DMS153 (cell line): ENCODE measurements at regions not wholly inside any gene's neighbourhood (a gene's known extent, or its start where the extent isn't known, plus 50 kb on each side); places are given as distances from the start of the nearest gene placed in this dataset.
A peak's percentile ranks its signal among the peaks of the same experiment; 100 is the strongest.
"Not testable (repeated sequence)": the region's sequence is repeated elsewhere in the genome, so short reads cannot be mapped to it uniquely, and the experiment has no call there.

Experiments used
- DNase-seq: peaks from one replicate; lab custom pipeline; 2025; lab: John Stamatoyannopoulos, UW

- DNase-seq = no peak
These were observed 87.9 kb upstream of the CNKSR3 start for GRCh38 chr6:154598399-154598798.

- no peak for DNase-seq
These were observed 91.8 kb upstream of the CNKSR3 start for GRCh38 chr6:154602296-154602695.

GRCh38 chr6:154602708-154603107 is 92.2 kb upstream of the CNKSR3 start:
- no peak for DNase-seq

GRCh38 chr6:154604119-154604518 is 93.6 kb upstream of the CNKSR3 start:
- no peak for DNase-seq

GRCh38 chr6:154605178-154605881 is 94.8 kb upstream of the CNKSR3 start:
- DNase-seq = no peak

- DNase-seq = no peak
These were observed 95.4 kb upstream of the CNKSR3 start for GRCh38 chr6:154605882-154606370.

GRCh38 chr6:154606457-154606856 is 96.0 kb upstream of the CNKSR3 start:
- DNase-seq = no peak

GRCh38 chr6:154606860-154607259 is 96.4 kb upstream of the CNKSR3 start:
- no peak for DNase-seq

GRCh38 chr6:154611241-154611640 is 100.8 kb upstream of the CNKSR3 start:
- DNase-seq = no peak

- DNase-seq = no peak
These were observed 101.4 kb upstream of the CNKSR3 start for GRCh38 chr6:154611847-154612246.

GRCh38 chr6:154613137-154613676 is 102.7 kb upstream of the CNKSR3 start:
- DNase-seq = peak; percentile 26

GRCh38 chr6:154614101-154614500 is 103.6 kb upstream of the CNKSR3 start:
- no peak for DNase-seq

GRCh38 chr6:154614641-154615040 is 104.2 kb upstream of the CNKSR3 start:
- no peak for DNase-seq

- DNase-seq = peak; percentile 61
These were observed 105.1 kb upstream of the CNKSR3 start for GRCh38 chr6:154615483-154616025.

- DNase-seq = no peak
These were observed 106.7 kb upstream of the CNKSR3 start for GRCh38 chr6:154617175-154617574.

GRCh38 chr6:154619146-154619545 is 108.7 kb upstream of the CNKSR3 start:
- peak; percentile 11 for DNase-seq

- DNase-seq = no peak
These were observed 111.2 kb upstream of the CNKSR3 start for GRCh38 chr6:154621686-154622085.

- DNase-seq = no peak
These were observed 110.4 kb upstream of the SCAF8 start for GRCh38 chr6:154622618-154623336.

GRCh38 chr6:154623391-154623790 is 109.8 kb upstream of the SCAF8 start:
- no peak for DNase-seq

- DNase-seq = no peak
These were observed 109.1 kb upstream of the SCAF8 start for GRCh38 chr6:154624038-154624599.

- DNase-seq = not testable (repeated sequence)
These were observed 108.5 kb upstream of the SCAF8 start for GRCh38 chr6:154624727-154625126.

- no peak for DNase-seq
These were observed 107.5 kb upstream of the SCAF8 start for GRCh38 chr6:154625721-154626120.

- DNase-seq = no peak
These were observed 104.1 kb upstream of the SCAF8 start for GRCh38 chr6:154629127-154629526.
